ENCODE measurements at regions not wholly inside any gene's neighbourhood (a gene's known extent, or its start where the extent isn't known, plus 50 kb on each side); places are given as distances from the start of the nearest gene placed in this dataset.

DNA sequence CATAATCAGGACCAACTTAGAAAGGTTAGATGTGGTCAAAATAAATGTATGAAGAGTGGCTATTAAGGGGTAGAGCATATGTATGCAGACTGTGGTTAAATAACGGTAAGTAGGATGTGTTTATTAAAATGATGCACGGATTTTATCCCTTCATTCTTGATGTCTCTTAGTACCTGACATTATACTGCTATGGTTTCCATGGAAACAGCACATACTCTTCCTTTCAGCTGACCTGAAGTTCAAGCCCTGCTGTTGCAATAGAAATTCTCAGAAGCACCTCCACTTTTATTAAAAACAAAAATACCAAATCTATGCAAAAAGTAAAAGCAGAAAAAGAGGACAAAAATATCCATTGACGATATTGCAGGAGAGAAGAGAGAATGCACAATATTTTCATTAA, 381.4 kb downstream of the RWDD3 start:
- TF ChIP-seq CHCHD3 (CRISPR knock-in tag; IDR thresholded peaks at IDR 0.05) = no peak
- TF ChIP-seq EP300 (IDR thresholded peaks at IDR 0.05; ENCODE audit: low read length) = no peak
- no peak for TF ChIP-seq NFRKB (IDR thresholded peaks at IDR 0.05; ENCODE audit: low read depth)
- no peak for TF ChIP-seq RAD21 (CRISPR knock-in tag; conservative IDR thresholded peaks at IDR 0.05 in 1 of 2, IDR thresholded peaks at IDR 0.05 in 1 of 2)
- TF ChIP-seq NRF1 (conservative IDR thresholded peaks at IDR 0.05 in 1 of 2, IDR thresholded peaks at IDR 0.05 in 1 of 2) = no peak
- no peak for TF ChIP-seq HSF4 (CRISPR knock-in tag; IDR thresholded peaks at IDR 0.05; ENCODE audit: borderline replicate concordance)
- no peak for TF ChIP-seq ZNF780A (CRISPR knock-in tag; IDR thresholded peaks at IDR 0.05)
